Stimulated activated CD4-positive, alpha-beta T cell treated with anti-CD3 and anti-CD28 coated beads, TNF-alpha, amount 100 ng/mL, for 48 hours (primary cell): ENCODE measurements at regions not wholly inside any gene's neighbourhood (a gene's known extent, or its start where the extent isn't known, plus 50 kb on each side); places are given as distances from the start of the nearest gene placed in this dataset.

Experiments
- DNase-seq, 3 donors: peaks; one replicate each; pipeline ENCODE4 v3.0.0-alpha.2; 2020; ENCODE audit warnings: low read depth in 3 of 3

DNA sequence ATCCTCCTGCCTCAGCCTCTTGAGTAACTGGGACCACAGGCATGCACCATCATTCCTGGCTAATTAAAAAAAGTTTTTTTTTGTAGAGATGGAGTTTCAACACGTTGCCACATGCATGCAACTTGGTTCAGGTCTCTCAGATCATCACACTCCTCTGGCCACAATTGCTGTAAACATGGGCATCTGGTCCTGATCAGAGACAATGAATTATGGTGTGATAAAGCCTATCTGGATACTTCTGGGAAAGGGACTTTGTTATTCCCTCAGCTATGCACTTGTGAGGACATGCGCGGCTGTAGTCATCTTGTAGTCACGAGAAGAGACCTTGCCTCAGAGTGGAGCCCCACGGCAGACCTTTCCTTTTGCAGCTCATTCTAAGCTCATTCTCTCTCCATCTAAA, 210.9 kb upstream of the ZFP64 start:
- DNase-seq, result no peak

DNA sequence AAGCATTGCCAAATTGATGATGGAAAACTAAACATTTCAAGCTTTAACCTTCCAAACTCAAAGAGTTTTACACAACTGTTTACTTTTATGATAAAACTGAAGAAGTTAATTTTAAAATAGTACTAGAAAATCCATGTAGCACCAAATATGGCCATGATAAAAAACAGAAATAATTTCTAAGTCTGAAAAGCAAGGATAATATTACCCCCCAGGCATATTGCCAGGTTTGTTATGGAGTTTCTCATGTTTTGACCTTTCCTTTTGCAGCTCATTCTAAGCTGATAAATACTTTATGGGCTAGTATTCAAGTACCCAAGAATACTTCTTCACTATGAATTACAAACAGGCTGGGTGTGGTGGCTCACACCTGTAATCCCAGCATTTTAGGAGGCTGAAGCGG, 209.9 kb upstream of the ZFP64 start:
- DNase-seq, result no peak

DNA sequence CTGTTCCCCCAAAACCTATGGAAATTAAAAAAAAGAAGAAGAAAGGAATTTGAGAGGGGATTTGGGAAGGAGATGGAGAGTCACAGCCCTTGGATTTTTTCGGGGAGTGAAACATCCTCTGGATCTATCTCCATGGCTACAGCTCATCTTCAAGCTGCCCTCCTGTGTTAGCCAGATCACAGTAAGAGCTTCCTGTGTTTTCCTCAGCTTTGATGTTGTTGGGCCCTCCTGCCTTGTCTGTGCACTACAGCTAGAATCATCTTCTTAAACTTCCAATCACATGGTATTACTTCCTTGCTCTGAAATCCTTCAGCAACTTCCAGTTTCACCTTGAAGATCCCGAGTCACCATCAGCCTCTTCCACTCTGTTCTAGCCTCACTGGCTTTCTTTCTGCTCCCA, 207.8 kb upstream of the ZFP64 start:
- DNase-seq, result no peak

DNA sequence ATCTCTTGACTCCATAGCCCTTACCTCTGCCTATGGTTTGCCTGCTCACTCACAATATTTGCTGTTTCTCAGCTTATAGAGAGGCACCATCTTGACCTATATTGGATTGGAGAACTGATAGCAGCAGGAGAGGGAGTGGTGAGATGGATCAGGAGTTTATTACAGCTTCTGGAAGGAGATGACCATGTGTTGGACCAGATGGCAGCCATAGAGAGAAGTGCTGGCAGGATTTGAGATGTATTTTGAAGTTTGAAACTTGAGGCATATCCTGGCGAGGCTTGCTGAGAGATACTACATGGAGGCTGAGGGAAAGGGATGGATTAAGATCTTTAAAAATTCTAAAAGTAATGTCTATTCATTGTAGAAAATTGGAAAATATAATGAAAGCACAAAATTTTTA, 198.0 kb upstream of the ZFP64 start:
- DNase-seq, result no peak

DNA sequence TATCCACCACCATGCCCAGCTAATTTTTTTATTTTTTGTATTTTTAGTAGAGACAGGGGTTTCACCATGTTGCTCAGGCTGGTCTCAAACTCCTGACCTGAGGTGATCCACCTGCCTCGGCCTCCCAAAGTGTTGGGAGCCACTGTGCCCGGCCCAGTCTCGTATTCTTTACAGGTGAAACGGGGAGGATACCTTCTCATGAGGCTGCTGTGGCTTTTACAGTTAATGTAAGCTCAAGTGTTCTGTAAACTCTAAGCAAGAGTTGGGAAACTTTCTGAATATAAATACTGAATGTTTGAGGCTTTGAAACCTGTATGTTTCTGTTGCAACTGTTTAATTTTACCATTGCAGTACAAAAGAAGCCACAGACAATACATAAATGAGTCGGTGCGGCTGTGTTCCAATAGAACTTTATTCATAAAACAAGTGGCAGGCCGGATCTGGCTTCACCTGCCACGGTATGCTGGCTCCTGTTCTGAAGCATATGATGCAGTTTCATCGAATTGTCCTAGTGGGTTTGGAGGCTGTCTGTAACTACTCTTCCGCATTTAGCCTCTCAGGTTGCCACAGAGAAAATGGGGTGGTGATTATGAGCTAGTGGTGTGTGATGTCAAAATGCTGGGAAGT, 192.5 kb upstream of the ZFP64 start:
- DNase-seq, result no peak

DNA sequence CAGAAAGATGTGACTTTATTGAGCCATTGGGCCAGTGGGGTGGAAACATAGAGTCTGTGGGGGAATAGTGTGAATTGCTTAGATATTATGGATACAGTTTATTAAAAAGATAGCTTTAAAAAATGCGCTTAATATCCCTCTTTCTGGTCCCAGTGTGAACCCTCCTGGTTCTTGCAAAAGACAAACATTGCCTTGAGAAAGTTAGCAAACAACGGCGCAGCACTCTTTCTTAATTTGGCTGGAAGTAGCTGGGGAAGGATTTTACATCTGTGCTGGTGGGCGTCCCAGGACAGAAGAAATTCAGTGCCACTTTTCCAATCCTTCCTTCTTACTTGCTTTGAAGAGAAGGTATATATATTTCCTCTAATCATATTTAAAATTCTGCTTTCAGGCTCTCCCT, 191.4 kb upstream of the ZFP64 start:
- DNase-seq, result no peak

DNA sequence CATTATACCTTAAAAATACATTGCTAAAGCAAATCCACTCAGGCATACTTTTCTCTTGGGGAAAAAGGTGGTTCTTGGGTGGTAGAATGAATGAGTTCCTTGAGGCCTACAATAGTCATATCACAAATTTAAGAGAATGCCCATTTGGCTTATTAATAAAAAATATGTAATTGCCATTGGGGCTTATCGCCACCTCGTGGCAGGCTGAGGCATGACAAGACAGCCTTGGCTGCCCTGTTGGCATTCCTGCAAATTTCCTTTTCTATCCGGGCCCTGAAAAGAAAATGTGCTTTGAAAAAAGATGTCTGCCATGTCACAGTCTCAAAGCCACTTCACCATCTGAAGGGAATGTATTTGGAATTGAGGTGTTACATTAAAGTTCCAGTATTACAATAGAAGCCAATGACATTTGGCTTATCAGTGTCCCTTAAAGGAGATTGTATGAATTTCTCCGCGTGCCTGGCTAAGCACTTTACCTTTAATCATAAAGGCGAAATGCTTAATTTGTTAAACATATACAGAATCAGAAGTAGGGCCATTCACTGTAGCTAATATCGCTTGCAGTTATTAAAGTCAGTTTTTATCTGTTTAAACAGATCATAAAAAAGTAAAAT, 188.3 kb upstream of the ZFP64 start:
- peak in 2 of 3 donors; percentile 3 to 9 for DNase-seq

DNA sequence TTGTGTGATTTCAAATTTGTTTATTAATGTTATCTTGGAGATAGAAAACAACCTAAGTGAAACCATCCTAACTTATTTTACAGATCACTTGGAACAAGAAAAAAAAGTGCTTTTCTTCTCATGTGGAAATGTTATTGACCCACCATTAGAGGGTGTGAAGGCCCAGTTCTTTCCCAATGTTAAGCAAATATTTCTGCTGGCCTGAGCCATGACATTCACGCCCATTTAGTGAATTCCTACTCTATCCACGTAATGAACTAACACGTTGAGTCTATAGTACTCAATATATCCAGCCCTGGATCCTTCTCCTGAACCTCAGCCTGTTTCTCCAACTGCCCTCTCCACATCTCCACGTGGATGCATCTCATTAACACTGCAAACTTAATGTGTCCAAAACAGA, 180.6 kb upstream of the ZFP64 start:
- DNase-seq, result no peak

DNA sequence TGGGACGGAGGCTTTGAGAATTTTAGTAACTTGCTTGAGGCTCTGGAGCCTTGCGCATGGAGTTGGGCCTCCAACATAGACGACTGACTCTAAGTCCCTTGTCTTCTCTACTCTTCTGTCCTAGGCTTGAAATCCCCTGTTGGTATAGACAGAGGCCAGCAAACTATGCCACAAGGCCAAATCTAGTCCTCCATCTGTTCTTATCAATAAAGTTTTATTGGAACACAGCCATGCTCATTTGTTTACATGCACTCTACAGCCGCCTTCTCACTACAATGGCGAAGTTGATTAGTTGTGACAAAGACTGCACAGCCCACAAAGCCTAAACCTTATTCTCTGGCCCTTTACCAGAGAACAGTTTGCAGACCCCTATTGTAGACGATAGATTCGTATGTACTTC, 174.1 kb upstream of the ZFP64 start:
- DNase-seq, result no peak

DNA sequence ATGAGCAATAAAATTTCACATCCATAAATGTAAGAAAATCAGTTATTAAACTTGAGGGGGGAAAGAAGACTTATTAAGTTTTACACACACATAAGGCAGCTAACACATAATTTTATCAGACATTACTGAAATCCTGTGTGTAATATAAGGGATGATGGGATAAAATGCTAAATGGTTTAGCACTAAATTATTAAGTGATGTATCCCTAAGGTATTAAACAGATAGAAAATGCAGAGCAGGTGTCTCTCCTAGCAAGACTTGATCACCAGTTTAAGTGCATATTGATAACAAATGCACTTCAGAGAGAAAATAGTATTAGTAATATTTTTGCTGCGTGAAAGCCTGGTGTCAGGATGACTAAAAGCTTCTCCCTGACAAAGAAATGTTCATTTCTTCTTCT, 172.8 kb upstream of the ZFP64 start:
- no peak for DNase-seq

DNA sequence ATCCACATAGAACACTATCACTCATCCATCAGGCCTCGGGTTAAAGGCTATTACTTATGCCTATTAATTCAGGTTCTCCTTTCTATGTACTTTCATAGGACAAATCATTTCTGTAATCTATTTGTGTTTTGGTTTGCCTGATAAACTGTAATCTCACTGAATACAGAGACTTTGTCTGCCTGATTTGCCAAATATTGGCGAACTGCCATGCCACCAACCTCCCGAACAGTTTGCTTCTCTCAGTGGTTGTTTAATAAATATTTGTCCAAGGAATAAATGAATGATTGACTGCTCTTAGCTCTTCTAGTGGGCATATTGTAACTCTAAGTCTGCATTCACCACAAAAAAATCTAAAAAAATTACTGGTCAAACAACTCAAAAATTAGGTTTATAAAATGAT, 170.1 kb upstream of the ZFP64 start:
- no peak for DNase-seq

DNA sequence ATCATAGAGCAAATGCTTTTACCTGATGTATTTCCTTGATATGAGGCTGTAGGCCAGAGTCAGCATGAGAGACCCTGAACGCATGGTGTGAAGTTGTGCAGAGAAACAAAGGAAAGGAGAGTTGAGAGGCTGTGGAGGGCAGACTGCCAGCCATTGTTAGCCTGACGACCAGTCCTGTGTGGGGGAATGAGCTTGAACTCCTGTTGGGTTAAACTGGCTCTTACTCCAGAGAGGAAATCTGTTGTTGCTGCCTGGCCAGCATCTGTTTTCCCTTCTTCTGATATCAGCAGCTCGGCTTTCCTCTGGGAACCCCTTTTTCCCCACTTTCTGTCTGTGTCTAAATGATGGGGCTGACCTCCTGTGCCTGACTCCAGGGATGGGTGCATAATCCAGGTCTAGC, 158.2 kb upstream of the ZFP64 start:
- DNase-seq, result no peak

DNA sequence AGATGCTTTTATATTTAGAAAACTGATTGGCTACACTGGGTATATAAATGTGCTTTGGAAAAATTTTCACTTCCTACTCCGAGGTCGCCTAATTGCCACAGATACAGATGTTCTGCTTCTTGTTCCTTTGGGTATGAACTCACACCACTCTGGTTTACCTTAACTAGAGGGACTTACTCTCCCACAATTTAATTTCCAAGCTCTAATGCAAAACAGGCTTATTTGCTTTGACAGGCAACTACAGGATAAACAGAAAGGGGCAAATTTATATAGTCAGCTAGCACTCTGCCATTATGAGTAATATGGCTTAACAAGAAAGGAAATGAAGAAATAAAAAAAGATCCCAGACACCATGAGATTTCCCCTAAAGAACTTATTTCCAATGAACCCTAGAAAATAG, 156.9 kb upstream of the ZFP64 start:
- no peak for DNase-seq

DNA sequence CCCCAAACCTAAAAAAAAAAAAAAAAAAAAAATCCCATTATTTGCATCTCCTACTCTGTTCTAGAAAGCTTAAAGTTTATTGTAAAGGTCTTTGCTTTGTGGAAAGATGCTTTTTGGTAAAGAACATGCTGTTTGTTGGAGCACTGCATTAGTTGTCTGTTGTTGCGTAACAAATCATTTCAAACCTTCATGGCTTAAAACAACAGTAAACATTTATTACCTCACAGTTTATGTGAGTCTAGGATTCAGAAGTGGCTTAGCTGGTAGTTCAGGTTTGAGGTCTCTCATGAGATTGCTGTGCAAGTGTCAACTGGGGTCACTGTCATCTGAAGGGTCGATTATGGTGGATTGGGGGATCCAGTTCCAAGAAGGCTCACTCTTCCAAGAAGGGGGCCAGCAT, 155.2 kb upstream of the ZFP64 start:
- DNase-seq, result no peak

DNA sequence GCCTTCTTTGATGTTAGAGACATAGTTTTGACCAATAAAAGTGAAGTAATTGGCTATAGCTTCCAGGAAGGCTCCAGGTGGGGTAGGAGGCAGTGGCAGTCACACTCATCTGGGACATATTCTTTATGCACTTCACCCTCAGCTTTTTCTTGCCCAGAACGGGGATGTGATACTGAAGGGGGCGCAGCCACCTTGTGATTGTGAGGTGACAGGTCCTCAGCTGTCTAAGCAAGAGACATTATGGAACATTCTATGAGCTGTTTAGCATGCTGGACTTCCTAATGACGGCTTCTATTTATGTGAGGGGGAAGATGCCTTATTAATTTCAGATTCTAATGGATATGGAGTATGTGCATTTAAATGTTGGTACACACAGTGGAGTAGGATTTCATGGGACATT, 151.3 kb upstream of the ZFP64 start:
- no peak for DNase-seq

DNA sequence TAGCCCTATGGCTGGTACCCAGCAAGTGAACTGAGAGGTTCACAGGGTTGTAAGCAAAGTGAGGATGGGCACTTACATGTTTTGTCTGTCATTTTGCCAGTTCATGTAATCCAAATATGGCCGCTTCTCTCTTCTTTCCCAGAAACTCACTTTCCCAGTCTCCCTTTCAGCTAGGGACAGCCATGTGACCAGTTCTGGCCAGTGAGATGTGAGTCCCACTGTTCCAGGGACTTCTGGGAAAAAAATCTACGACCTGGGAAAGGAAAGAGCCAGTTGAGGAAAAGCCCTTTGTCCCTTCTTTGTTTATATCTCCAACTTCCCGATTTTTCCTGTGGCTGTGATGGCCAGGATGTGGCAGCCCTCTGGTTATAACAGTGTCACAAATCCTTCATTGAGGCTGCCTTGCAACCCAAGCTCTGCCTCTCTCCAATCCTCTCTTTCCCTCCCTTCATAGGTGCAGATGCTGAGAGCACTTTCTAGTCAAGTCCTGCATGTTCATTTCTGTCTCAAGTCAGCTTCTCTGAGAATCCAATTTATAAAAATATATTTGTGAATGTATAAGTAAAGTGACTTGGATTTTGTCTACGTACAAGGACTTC, 148.6 kb upstream of the ZFP64 start:
- no peak for DNase-seq

DNA sequence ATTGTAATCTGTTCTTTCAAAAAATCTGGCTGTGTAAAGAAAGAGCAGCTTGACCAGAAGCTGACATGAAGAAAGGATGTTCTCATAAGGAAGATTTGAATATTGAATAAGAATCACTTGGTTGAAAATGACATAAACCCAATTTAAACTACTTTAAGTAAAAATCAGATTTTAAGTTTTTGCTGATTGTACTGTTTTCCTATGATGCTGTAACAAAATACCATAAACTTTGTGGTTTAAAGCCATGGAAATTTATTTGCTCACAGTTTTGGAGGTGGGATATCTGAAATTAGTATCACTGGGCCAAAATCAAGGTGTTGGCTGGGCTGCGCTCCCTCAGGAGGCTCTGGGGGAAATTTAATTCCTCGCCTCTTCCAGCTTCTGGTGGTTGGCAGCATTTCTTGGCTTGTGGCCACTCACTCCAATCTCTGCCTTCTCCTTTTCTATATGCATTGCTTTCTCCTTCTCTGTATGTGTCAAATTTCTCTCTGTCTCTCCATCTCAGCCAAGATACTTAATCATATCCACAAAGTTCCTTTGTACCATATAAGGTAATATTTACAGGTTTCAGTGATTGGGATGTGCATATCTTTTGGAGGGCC, 141.2 kb upstream of the ZFP64 start:
- no peak for DNase-seq

DNA sequence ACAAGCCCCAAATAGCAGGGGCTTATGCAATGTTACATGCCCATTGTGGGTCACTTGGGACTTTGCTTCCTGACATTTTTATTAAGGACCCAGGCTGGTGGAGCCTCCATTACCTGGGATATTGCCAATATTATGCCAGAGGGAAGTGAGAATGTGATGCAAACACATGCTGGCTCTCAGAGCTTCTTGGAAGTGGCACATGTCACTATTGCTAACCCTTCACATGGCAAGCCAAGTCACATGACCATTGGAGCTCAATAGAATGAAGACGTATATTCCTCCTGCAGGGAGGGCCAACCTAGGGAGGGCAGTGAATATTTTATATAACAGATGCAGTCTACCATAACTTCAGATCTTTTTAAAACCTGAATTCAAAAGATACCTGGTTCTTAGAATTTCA, 140.7 kb upstream of the ZFP64 start:
- DNase-seq, result no peak

DNA sequence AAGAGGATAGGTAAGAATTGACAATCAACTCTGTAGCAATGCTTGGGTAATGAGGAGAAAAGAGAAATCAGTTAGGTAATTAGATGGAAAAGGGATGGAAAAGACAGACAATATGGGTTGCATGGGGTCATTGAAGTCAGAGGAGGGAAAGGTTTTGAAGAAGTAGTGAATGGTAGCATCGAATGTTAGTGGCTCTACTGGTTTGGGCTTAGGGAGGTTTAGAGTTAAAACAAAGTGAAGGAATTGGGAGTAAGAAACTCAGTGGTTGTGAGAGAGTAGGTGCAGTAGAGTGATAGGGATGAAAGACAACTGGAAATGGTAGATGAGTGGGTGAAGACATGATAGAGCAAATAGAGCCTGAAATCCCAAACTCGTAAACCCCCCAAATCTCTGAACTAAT, 140.1 kb upstream of the ZFP64 start:
- no peak for DNase-seq

DNA sequence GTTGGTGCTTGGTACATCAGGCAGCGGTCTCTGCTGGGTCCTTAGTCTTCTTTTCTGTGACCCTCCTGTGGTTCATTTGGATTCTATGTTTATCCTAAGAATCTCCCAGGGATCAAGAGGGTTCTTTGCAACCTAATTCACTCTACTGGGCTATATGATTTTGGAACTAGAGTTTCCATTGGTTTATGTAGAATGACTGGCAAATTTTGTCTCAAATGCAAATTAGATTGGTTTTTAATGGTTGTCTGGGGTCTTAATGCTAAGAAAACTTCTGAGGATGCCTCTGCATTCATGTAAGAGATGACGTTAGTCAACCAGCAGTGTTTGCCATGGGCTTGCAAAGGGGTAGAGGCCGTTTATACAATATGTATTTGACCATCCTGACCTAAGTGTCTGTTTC, 129.8 kb upstream of the ZFP64 start:
- no peak for DNase-seq

DNA sequence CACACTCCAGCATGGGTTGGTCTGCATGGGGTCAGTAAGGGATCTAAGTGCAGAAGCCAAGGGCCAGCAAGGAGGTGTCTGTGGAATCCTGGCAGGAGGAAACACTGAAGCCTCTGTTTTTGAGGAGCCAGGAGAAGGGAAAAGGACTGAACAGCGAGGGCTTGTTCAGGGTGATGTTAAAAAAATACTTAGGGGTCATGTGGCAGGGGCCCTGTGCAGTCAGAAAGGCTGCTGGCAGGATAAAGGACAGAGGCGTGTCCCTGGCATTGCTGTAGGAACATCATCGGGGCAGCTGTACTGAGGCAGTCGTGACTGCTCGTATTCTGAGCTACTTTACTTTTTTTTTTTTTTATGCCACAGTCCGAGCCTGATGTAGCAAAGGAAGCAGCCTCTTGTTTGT, 127.1 kb upstream of the ZFP64 start:
- DNase-seq, result no peak

DNA sequence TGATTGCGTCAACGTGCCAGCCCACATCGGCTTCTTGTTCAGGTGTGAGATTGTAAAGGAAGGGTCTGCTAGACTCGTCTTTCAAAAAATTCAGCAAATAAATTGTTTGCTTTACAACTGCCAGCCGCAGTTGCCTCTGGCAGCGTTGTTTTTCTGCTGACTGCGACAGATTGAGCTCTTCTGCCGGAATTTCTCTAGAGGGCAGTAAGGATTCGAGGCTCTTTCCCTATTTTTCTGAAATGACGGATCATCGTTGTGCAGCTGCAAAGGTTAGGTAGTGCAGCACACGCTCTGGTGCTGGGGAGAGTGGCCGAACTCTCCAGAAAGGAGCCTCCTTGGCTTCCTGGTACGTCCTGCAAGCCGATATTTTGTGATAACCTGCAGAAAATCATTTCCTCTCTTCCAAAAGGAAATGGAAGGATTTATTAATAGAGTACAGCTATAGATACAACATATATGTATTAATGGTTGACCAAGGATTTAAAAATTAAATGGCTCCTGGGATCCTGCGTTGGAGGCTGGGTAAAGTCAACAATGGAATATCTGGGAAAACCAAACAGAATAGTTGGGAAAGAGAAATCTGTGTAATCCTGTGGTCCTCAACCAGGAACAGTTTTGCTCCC, 121.9 kb upstream of the ZFP64 start:
- no peak for DNase-seq
